T-helper 1 cell treated with Interleukin-12 subunit alpha and Interleukin-12 subunit beta and Interleukin-4 antibody, amounts not matched to agents 30 ng/mL and 1 ng/mL, for 36 hours (primary cell): ENCODE measurements at regions not wholly inside any gene's neighbourhood (a gene's known extent, or its start where the extent isn't known, plus 50 kb on each side); places are given as distances from the start of the nearest gene placed in this dataset.

Source experiments
- intact Hi-C: fragments of 100-400 bp; cut with micrococcal nuclease; formaldehyde crosslinking; loops from one replicate; pipeline ENCODE4 v1.15.1; 2024

DNA sequence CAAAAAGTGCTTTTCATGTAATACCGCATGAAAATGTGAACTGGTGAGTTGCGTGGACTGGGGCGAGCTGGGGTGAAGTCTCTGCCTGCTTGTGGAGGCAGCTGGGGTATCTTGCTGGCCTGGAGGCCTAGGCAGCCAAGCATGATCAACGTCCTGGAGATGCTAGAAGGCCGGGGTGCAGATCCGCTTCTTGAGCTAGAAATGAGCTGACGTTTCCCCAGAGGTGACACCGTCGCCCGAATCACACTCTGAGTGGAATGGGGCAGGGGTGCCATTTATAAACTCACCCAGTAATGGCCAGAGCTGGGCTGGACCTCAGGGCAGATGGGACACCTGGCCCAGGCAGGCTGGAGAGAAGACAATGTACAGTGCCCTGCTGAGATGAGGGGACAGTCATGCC is 1513.0 kb downstream of the TBC1D22A start:
- intact Hi-C loops: no loop called here

DNA sequence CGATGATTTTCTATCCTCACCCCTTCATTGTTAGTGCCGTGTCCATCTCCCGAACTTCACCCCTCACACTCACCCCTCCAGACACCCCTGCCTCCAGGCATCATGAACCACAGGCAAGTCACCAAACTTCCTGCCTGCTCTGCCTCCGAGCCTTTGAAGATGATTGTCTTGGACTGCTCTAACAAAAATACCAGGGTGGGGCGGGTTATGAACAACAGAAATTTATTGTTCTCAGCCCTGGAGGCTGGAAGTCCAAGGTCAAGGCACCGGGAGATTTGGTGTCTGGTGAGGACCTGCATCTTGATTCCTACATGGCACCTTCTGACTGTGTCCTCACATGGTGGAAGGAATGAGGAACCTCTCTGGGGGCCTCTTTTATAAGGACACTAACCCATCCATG is 1508.3 kb downstream of the TBC1D22A start:
- intact Hi-C loops: no loop called here

DNA sequence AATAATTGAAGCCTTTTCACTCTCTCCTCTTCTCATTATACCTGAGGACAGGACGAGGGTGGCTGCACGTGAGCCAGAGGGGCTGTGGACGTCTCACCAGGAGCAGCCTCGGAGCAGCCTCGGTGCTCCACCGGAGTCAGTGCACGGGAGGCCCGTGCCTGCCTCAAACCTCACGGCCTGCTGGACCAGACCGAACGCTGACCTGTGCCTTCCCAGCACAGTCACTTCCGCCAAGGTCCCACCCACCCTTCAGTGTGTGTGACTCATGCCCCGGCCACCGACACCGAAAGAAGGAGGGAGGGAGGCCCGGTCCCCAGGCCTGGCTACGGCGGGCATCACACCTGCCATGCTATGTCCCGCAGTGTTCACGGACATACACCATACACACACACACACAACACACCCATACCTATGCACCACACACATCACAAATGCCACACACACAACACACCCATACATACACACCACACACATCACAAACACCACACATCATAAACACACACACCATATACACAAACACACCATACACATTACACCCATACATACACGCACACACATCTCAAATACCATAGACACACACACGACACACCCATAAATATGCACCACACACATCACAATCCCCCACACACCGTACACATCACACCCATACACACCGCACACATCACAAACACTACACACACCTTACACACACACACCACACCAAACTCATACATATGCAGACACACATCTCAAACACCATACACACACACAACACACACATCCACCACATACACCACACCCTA is 1506.5 kb downstream of the TBC1D22A start:
- intact Hi-C loops: no loop called here

DNA sequence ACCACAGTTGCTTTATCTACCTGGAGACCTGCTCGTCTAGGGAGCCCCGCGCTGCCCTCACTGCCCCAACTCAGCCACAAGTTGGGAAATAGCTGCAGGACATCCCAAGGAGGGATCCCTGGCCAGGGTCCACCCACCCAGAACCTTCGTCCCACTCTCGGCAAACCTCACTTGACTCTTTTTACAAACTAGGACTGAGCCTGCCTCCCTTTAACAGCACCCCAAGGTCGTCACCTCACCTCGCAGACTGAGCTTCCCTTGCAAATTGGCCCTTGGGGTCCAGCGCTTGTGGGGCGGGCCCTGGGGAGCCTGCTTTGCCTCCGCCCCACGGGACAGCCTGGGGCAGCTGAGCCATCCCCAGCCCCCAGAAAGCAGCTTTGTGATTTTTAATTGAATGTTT is 1505.8 kb downstream of the TBC1D22A start:
- intact Hi-C loops: no loop called here

DNA sequence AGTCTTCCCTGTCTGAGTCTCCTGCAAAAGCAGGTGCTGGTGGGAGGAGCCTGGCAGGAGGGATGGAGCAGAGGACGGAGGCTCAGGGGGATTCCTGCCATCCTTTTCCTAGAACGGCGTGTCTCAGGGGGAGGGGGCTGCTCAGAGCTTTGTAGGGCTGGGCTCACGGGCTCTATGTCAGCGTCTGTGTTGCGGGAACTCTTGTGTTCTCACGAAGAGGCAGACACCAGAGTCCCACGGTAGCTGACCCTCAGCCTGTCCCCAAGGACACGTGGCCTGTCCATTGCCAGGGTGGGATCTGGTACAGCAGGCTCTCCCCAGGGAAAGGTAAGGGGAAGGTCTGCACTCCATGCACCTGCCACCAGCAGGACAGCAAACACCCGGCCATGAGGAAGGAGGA is 1505.2 kb downstream of the TBC1D22A start:
- intact Hi-C loops: no loop called here

DNA sequence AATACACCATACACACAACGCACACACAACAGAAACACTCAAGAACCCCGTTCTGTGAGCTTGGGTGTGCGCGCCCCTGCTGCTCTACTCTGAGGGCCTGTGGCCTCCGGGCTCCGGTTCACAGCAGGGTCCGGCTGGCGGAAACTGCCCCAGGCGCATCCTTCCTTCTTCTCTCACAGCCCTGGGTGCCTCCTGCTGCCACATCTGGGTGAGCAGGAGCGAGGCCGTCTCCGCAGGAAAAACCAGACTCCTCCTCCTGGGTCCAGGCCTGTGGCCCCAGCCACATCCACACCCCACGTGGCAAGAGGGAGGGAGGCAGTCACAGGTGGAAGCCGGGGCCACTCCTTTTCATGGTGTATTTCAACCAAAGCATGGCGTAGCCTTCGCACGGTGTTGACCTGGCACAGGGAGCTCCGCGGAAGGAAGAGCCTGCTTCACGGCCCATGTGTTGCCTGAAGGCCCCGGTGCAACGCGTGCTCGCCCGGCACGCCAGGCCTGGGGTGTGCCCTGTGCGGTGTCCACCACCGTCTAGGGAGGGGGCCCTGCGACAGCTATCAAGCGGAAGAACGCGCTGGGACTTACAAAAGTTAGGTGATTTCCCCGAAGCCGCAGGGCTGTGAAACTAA is 1502.7 kb downstream of the TBC1D22A start:
- intact Hi-C loops: no loop called here

DNA sequence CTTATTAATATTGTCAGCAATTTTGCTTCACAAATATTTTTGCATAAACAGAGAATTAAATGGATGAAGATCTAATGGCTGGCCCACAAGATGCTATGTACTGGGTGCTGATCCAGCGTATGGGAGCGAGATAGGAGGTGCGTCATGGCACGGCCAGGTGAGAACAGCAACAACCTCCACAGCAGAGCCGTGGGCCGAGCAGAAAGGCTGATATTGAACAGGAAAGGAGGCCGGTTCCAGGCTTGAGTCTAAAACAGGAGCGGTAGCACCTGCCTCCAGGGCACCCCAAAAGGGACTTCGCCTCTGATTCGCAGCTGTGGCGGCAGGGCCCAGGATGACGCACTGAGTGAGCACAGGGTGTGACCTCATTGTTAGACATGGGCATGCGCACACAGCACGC is 1502.1 kb downstream of the TBC1D22A start:
- intact Hi-C loops: no loop called here

DNA sequence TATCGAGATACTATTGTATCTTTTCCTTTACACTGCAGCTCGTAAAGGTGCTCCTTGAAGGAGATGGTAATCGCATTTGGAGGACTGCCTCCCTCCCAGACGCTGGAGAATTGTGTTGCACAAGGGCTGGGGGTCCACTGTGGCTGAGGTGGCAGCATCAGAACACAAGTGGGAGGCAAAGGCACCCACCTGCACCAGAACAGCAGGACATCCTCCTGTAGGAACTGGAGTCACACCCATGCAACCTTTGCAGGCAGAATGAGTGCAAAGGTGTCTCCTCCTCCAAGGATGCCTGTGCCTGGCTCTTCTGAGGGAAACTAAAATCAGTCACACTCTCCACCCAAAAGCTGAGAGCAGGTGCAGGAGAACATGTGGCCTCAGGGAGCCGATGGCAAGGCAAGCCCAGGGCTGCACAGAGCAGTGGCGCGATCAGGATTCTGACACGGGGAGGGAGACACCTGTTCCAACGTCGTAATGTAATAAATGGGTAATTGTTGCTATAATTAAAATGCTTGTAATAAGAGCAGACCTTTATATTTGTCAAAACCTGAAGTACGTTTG is 1501.4 kb downstream of the TBC1D22A start:
- intact Hi-C loops: no loop called here

DNA sequence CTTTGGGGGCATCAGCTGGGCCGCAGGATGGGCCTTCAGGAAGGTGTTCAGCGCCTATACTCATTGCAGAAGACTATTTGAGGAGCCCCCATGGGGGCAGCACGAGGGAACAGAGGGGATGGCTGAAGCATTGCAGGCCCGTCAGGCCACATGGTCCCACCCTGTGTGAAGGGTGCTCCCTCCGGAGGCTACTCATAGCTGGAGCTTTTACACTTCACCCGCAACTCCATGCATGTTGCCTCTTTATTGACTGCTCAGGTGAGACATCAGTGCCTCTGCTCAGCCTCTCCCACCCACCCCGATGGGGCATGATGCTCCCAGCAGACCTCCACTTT is 1500.9 kb downstream of the TBC1D22A start:
- intact Hi-C loops: no loop called here

DNA sequence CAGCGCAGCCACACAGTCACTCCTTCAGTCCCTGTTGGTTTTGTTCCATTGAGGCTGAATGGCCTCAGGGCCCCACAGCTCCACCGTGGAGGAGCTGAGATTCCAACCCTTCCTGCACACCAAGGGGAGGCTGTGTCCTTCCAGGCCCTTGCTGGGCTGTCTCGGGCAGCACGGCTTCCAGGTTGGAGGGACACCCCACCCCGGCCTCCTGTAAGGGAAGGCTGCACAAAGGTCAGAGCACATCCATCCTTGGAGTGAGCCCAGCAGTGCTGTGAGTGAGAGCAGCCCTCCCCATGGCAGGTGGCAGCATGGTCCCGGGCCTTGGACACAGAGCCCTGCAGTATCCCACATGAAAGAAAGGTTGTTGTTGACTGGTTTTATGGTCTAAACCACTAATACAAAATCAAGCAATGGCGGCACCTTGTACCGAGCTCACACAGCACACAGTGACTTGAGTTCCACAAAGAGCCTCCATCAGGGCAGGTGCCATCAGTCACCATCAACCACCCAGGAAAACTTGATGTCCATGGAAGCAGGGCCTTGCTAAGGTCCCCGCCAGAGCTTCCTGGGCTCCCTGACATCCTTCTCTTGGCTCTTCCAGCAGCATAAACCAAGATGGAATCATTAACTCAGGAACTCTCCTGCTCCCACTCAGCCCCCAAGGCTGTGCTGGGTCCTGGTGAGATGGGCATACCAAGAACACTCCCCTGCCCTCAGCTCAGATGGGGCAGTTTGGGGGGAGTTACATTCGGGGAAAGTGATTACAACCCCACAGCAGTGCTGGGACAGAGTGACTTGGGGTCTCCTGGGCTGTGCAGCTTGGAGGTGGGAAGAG is 1500.4 kb downstream of the TBC1D22A start:
- intact Hi-C loops: no loop called here

DNA sequence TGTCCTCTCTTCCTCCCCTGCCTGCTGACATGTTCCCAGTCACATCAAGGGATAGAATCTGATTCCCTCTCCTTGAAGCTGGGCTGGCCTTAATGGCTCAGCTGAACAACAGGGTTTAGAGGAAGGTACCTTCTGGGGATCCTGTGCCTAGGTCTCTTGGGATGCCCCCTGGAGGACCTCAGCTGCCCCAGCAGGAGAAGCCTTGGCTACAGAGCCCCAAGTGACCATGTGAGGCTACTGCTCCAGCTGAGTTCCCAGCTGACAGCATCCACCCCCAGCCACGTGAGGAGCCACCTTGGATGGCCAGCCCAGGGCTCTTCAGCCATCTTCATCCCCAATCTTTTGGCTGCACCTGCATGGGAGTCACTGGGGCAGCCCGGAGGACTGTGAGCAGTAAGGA is 1499.3 kb downstream of the TBC1D22A start:
- intact Hi-C loops: no loop called here

DNA sequence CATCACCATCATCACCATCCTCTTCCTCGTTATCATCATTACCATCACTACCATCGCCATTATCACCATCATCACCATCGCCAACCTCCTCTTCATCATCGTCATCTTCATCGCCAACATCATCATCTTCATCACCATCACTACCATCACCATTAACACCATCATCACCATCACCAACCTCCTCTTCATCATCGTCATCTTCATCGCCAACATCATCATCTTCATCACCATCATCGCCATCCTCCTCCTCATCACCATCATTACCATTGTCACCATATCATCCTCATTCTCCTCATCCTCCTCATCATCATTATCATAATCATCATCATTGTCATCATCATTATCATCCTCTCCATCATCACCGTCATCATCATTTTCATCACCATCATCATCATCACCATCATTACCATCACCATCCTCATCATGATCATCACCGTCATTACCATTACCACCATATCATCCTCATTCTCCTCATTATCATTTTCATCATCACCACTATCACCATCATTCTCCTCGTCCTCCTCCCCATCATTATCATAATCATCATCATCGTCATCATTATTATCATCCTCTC is 1498.7 kb downstream of the TBC1D22A start:
- intact Hi-C loops: no loop called here

DNA sequence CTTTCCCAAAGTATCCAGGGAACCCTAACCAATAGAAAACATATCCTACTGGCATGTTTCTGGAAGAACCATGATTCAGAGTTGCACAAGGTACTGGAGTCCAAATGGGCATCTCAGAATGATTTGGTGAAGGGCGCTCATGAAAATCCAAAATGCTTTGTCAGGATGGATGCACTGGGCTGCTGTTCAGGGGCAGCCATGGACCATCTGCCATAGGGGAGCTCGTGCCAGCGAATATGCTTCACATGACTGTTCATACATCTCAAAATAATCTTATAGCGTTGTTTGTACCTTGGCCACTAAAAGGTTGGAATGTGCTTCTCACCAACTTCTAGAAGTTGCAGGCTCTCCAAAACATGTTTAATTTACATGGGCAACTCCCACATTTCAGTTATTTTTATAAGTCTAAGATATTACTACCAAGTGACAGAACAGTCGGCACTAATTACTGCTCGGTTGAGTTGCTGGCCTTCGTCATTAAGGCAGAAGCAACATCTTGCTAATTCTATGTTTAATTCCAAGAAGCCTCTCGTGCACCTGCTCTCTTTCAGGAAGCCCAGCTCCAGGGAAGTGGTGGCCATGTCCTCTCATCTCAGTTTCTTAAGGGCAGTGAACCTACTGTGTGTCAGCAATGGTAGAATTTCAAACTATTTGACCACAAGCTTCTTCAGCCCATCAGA is 1497.7 kb downstream of the TBC1D22A start:
- intact Hi-C loops: no loop called here

DNA sequence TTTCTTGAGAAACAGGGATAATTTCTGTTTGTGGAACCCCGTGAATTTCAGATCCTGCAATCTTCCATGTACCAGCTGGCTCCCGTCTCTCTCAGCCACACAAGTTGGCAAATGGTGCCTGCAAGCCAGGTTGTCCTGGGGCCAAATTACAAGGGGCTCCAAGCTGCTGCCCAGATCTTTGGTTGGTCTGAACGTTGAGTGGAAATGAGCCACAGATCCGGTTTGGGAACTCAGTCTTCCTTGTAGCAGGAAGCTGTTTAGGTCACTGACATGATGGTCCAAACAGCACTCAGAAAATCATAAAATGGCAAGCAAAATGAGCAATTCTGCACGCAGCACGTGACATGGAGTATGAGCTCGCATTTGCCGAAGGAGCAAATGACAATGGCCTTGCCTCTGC is 1496.4 kb downstream of the TBC1D22A start:
- intact Hi-C loops: no loop called here

DNA sequence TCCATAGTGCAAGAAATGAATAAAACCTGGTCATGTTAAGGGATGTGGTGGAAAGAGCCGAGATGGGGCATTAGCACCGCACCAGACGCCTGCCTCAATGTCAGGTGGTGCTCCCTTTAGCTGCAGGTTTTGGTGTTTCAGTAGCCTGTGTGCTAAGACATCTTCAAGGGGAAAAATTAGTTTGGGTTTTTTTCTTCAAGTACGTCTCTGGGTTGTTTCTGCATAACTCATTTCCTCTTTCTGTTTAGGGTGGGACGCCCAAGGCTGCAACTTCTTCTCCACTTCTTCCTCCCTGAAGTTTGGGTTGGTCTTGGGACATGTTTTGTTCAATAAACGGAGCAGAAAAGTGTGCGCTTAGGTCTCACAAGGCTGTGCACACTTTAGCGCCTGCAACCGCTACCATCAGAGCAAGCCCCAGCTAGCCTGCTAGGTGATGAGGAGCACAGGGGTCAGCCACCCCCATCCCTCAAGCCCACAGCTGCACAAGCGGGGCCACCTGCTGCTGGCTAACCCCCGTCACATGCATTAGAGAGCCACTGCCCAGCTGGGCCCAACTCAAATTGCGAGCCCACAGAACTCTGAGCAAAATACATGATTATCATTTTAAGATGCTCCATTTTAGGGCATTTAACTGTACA is 1495.7 kb downstream of the TBC1D22A start:
- intact Hi-C loops: no loop called here

DNA sequence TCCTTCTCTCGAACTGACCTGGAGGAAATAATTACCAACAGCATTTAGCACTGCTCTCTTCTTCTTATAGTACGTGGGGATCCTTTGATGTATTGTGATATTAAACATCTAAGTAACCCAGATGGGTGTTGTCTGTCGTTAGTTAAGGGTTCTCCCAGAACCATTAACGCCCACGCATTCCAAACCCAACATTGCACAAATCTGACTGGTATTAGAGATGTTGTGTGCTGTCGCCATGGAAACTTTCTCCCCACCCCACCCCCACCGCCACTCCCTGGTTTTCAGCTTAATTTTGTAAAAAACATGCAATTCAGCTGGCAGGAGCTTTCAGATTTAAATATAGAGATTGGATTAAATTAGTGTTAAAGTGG is 1495.2 kb downstream of the TBC1D22A start:
- intact Hi-C loops: no loop called here

DNA sequence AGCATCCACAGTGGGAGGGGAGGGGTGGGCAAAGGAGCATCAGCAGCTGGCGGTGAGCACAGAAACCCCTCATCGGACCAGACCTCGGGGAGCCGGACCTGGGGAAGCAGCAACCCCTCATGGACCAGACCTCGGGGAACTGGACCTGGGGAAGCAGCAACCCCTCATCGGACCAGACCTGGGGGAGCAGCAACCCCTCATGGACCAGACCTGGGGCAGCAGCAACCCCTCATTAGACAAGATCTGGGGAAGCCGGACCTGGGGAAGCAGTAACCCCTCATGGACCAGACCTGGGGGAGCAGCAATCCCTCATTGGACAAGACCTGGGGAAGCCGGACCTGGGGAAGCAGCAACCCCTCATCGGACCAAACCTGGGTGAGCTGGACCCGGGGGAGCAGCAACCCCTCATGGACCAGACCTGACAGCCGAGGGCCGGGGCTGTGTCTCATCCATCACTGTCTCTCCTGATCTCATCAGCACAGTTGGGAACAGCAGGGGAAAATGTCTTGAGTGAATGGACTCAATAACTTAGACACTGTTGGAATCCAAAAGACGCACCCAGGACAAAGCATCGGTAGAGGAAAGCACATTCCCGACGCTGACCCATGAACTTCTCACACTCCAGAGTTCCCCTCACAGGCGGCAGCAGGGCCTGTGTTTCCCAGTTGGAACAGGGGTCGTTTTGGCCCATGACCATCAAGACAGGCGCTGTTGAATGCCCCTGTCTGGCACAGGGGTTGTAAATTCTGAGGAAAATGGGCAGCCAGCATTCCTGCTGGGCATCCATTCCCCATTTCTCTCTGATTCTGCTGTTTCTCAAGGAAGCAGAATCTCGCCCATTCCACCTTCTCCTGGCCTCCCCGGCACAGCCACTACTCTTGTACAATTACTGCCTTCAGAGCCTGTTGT is 1494.6 kb downstream of the TBC1D22A start:
- intact Hi-C loops: no loop called here

DNA sequence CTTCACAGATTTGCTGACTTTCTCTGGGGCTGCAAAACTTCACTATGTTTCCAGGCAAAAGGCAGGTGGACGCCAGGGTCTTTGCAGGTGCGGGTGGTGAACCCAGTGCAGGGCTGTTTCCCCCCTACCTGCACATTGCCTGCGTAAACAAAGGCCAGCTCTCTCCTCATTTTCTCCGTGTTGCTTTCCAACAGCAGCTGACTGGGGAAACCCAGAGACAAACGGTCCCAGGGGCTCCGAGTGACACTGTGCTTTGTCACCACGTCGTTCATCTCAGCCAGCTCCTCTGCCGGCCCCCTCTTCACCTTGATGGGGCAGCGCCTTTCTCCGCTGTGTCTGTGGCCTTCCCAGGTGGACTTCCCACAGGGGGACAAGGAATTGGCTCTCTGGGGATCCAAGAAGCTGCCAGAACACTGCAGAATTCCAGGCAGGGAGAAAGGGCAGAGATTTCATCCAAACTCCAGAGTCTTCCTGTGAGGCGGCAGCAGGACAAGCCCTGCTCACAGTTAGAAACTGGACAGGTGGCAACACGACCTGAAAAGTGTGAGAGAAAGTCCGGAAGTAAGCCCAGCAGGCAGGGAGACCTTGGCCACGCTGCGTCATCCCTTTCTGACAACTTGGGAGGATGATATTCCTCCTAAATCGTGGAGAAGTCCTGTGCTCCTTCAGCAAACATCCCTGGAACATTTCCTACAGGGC is 1493.7 kb downstream of the TBC1D22A start:
- intact Hi-C loops: no loop called here

DNA sequence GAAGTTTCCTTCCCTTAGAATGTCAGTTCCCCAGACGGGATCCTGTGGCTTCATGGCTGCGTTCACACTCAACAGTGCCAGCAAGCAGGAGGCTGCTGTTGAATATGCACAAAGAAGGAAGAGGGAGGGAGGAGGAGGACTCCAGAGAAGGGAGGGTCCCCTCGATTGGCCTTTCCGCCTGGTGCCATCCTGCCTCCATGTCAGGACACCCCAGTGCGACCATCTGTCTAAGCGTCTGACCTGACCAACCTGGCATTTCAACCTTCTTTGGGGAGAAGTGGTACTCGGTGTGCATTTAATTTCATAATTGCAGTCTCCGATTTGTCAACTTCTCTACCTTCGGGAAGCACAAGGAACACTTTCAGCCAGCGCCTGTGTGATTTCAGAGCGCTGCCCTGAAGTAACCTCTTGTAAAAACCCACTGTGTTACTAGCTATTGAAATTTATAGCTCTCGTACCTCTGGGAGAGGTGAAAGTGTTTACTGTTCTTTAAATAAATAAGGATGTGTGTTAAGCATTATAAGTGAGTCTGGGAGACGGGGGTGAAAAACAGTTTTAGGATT is 1491.9 kb downstream of the TBC1D22A start:
- intact Hi-C loops: no loop called here
